Stimulated activated naive B cell treated with anti-CD40 and anti-IgM and Interleukin-4, amounts not matched to agents 10 μg/mL and 1 μg/mL and 100 μg/mL, for 72 hours (primary cell): ENCODE measurements at regions not wholly inside any gene's neighbourhood (a gene's known extent, or its start where the extent isn't known, plus 50 kb on each side); places are given as distances from the start of the nearest gene placed in this dataset.
"Not testable (repeated sequence)": the region's sequence is repeated elsewhere in the genome, so short reads cannot be mapped to it uniquely, and the experiment has no call there.

Experiments
- ATAC-seq, 2 donors: fragments of 150-1000 bp; cut with Tn5 transposase; replicated peaks; 2 replicates each; pipeline ENCODE4 v1.10.0; 2021; ENCODE audit warnings: moderate library complexity in 1 of 2
- DNase-seq: peaks from one replicate; pipeline ENCODE4 v3.0.0; 2021
- H3K27ac Mint-ChIP-seq: one replicate; pipeline ENCODE4 v1.8.0; 2022; ENCODE audit warnings: mild to moderate bottlenecking, mixed read lengths
- H3K27me3 Mint-ChIP-seq, 2 donors: one replicate each; pipeline ENCODE4 v1.8.0; 2022; ENCODE audit warnings: mixed read lengths in 2 of 2
- H3K36me3 Mint-ChIP-seq, 2 donors: one replicate each; pipeline ENCODE4 v1.8.0; 2022; ENCODE audit warnings: mixed read lengths in 2 of 2, mild to moderate bottlenecking in 1 of 2
- H3K4me1 Mint-ChIP-seq, 2 donors: one replicate each; pipeline ENCODE4 v1.8.0; 2022; ENCODE audit warnings: mixed read lengths in 2 of 2, mild to moderate bottlenecking in 1 of 2
- H3K4me3 Mint-ChIP-seq, 2 donors: one replicate each; pipeline ENCODE4 v1.8.0; 2022; ENCODE audit warnings: mild to moderate bottlenecking in 2 of 2, mixed read lengths in 2 of 2, moderate library complexity in 1 of 2
- H3K9me3 Mint-ChIP-seq, 2 donors: one replicate each; pipeline ENCODE4 v1.8.0; 2022; ENCODE audit warnings: mixed read lengths in 2 of 2, mild to moderate bottlenecking in 1 of 2

GRCh38 chr11:22521226-22521625, 104.4 kb downstream of the FANCF start:
- H3K27ac Mint-ChIP-seq = no peak overlapping the region
- DNase-seq = no peak
- no peaks in the 10 kb centered on the region for H3K9me3 Mint-ChIP-seq
- H3K4me1 Mint-ChIP-seq = no peaks in the 10 kb centered on the region
- no peak overlapping the region for H3K4me3 Mint-ChIP-seq
- no peak for ATAC-seq
- H3K36me3 Mint-ChIP-seq = no peaks in the 10 kb centered on the region
- no peaks in the 10 kb centered on the region for H3K27me3 Mint-ChIP-seq

GRCh38 chr11:22520521-22520920, 105.1 kb downstream of the FANCF start:
- H3K27me3 Mint-ChIP-seq = no peaks in the 10 kb centered on the region
- H3K9me3 Mint-ChIP-seq = no peaks in the 10 kb centered on the region
- H3K4me1 Mint-ChIP-seq = no peaks in the 10 kb centered on the region
- H3K4me3 Mint-ChIP-seq = no peak overlapping the region
- H3K36me3 Mint-ChIP-seq = no peaks in the 10 kb centered on the region
- H3K27ac Mint-ChIP-seq = no peak overlapping the region
- no peak for ATAC-seq
- DNase-seq = no peak

GRCh38 chr11:22518344-22518743, 107.3 kb downstream of the FANCF start:
- not testable (repeated sequence) for H3K27me3 Mint-ChIP-seq, H3K4me1 Mint-ChIP-seq, H3K4me3 Mint-ChIP-seq, H3K27ac Mint-ChIP-seq, H3K36me3 Mint-ChIP-seq, ATAC-seq, DNase-seq, H3K9me3 Mint-ChIP-seq

GRCh38 chr11:22516111-22516510, 109.5 kb downstream of the FANCF start:
- H3K36me3 Mint-ChIP-seq = no peaks in the 10 kb centered on the region
- H3K27me3 Mint-ChIP-seq = peaks cover 0 to 5% of the 10 kb centered on the region in 2 donors
- no peaks in the 10 kb centered on the region for H3K4me1 Mint-ChIP-seq
- no peak overlapping the region for H3K4me3 Mint-ChIP-seq
- ATAC-seq = no peak
- H3K27ac Mint-ChIP-seq = no peak overlapping the region
- H3K9me3 Mint-ChIP-seq = no peaks in the 10 kb centered on the region
- DNase-seq = no peak

- H3K36me3 Mint-ChIP-seq = no peaks in the 10 kb centered on the region
- no peaks in the 10 kb centered on the region for H3K9me3 Mint-ChIP-seq
- H3K4me1 Mint-ChIP-seq = no peaks in the 10 kb centered on the region
- DNase-seq = no peak
- H3K27ac Mint-ChIP-seq = no peak overlapping the region
- no peak overlapping the region for H3K4me3 Mint-ChIP-seq
- H3K27me3 Mint-ChIP-seq = peaks cover 5 to 9% of the 10 kb centered on the region in 2 donors
- ATAC-seq = no peak
Observed at GRCh38 chr11:22512457-22512856, 113.2 kb downstream of the FANCF start.

GRCh38 chr11:22510741-22511140, 114.9 kb downstream of the FANCF start:
- DNase-seq = no peak
- Mint-ChIP-seq H3K27me3 (peaks cover 5 to 9% of the 10 kb centered on the region in 2 donors), H3K4me3 (no peak overlapping the region), H3K27ac (no peak overlapping the region), H3K36me3 (no peaks in the 10 kb centered on the region), H3K9me3 (no peaks in the 10 kb centered on the region), H3K4me1 (no peaks in the 10 kb centered on the region)
- no peak for ATAC-seq

- peaks cover 5 to 9% of the 10 kb centered on the region in 2 donors for H3K27me3 Mint-ChIP-seq
- no peak overlapping the region for H3K27ac Mint-ChIP-seq
- ATAC-seq = no peak
- no peaks in the 10 kb centered on the region for H3K36me3 Mint-ChIP-seq
- no peaks in the 10 kb centered on the region for H3K9me3 Mint-ChIP-seq
- H3K4me3 Mint-ChIP-seq = no peak overlapping the region
- H3K4me1 Mint-ChIP-seq = no peaks in the 10 kb centered on the region
- DNase-seq = no peak
Observed at GRCh38 chr11:22510010-22510409, 115.6 kb downstream of the FANCF start.

- no peaks in the 10 kb centered on the region for H3K4me1 Mint-ChIP-seq
- ATAC-seq = no peak
- no peaks in the 10 kb centered on the region for H3K36me3 Mint-ChIP-seq
- H3K27me3 Mint-ChIP-seq = peaks cover 5 to 9% of the 10 kb centered on the region in 2 donors
- H3K27ac Mint-ChIP-seq = no peak overlapping the region
- no peaks in the 10 kb centered on the region for H3K9me3 Mint-ChIP-seq
- no peak overlapping the region for H3K4me3 Mint-ChIP-seq
- no peak for DNase-seq
Observed at GRCh38 chr11:22508665-22509064, 117.0 kb downstream of the FANCF start.

GRCh38 chr11:22497474-22497873, 128.1 kb downstream of the FANCF start:
- H3K36me3 Mint-ChIP-seq = no peaks in the 10 kb centered on the region
- DNase-seq = no peak
- no peaks in the 10 kb centered on the region for H3K27me3 Mint-ChIP-seq
- H3K27ac Mint-ChIP-seq = no peak overlapping the region
- no peak for ATAC-seq
- no peak overlapping the region for H3K4me3 Mint-ChIP-seq
- no peaks in the 10 kb centered on the region for H3K4me1 Mint-ChIP-seq
- H3K9me3 Mint-ChIP-seq = no peaks in the 10 kb centered on the region

GRCh38 chr11:22491555-22492225, 133.9 kb downstream of the FANCF start:
- no peak for ATAC-seq
- Mint-ChIP-seq H3K9me3 (no peaks in the 10 kb centered on the region), H3K27ac (no peak overlapping the region), H3K4me1 (no peaks in the 10 kb centered on the region), H3K27me3 (no peaks in the 10 kb centered on the region), H3K36me3 (no peaks in the 10 kb centered on the region), H3K4me3 (no peak overlapping the region)
- no peak for DNase-seq

- Mint-ChIP-seq H3K4me3 (no peak overlapping the region), H3K27ac (no peak overlapping the region), H3K9me3 (peaks cover 0 to 3% of the 10 kb centered on the region in 2 donors), H3K36me3 (no peaks in the 10 kb centered on the region), H3K4me1 (no peaks in the 10 kb centered on the region), H3K27me3 (no peaks in the 10 kb centered on the region)
- DNase-seq = no peak
- no peak for ATAC-seq
Observed at GRCh38 chr11:22479971-22480720, 142.0 kb downstream of the SLC17A6 start.

- H3K9me3 Mint-ChIP-seq = peaks cover 0 to 3% of the 10 kb centered on the region in 2 donors
- DNase-seq (no peak), ATAC-seq (no peak)
- no peaks in the 10 kb centered on the region for H3K27me3 Mint-ChIP-seq
- no peak overlapping the region for H3K4me3 Mint-ChIP-seq
- no peaks in the 10 kb centered on the region for H3K36me3 Mint-ChIP-seq
- H3K4me1 Mint-ChIP-seq = no peaks in the 10 kb centered on the region
- no peak overlapping the region for H3K27ac Mint-ChIP-seq
Observed at GRCh38 chr11:22479208-22479607, 141.0 kb downstream of the SLC17A6 start.

- ATAC-seq (no peak), DNase-seq (no peak)
- Mint-ChIP-seq H3K27ac (no peak overlapping the region), H3K36me3 (no peaks in the 10 kb centered on the region), H3K9me3 (peaks cover 0 to 3% of the 10 kb centered on the region in 2 donors), H3K4me3 (no peak overlapping the region), H3K27me3 (no peaks in the 10 kb centered on the region), H3K4me1 (no peaks in the 10 kb centered on the region)
Observed at GRCh38 chr11:22478169-22478568, 140.0 kb downstream of the SLC17A6 start.

- Mint-ChIP-seq H3K4me1 (no peaks in the 10 kb centered on the region), H3K27ac (no peak overlapping the region), H3K36me3 (no peaks in the 10 kb centered on the region), H3K9me3 (peaks cover 0 to 3% of the 10 kb centered on the region in 2 donors), H3K4me3 (no peak overlapping the region), H3K27me3 (no peaks in the 10 kb centered on the region)
- ATAC-seq (no peak), DNase-seq (no peak)
Observed at GRCh38 chr11:22477312-22477711, 139.1 kb downstream of the SLC17A6 start.

- Mint-ChIP-seq H3K27ac (no peak overlapping the region), H3K4me3 (no peak overlapping the region), H3K4me1 (no peaks in the 10 kb centered on the region), H3K9me3 (peaks cover 0 to 1% of the 10 kb centered on the region in 2 donors), H3K36me3 (no peaks in the 10 kb centered on the region), H3K27me3 (no peaks in the 10 kb centered on the region)
- no peak for ATAC-seq
- no peak for DNase-seq
Observed at GRCh38 chr11:22476589-22476988, 138.4 kb downstream of the SLC17A6 start.
